AG04450 (cell line): ENCODE measurements at regions not wholly inside any gene's neighbourhood (a gene's known extent, or its start where the extent isn't known, plus 50 kb on each side); places are given as distances from the start of the nearest gene placed in this dataset.
"Not testable (repeated sequence)": the region's sequence is repeated elsewhere in the genome, so short reads cannot be mapped to it uniquely, and the experiment has no call there.

Experiments used
- CTCF ChIA-PET: fragments of 300-600, 350-600 bp; formaldehyde crosslinking; extraction: SDS; loops from one replicate; lab custom pipeline; 2022; ENCODE audit warnings: antibody characterized with exemption, inconsistent platforms; lab: Charles Lee
- POLR2A ChIA-PET: fragments of 350-600 bp; formaldehyde crosslinking; extraction: SDS; loops from one replicate; lab custom pipeline; 2021; ENCODE audit warnings: antibody characterized with exemption, inconsistent platforms; lab: Yijun Ruan, JAX
- DNase-seq: peaks from one replicate; pipeline ENCODE4 v3.0.0-alpha.2; 2011; ENCODE audit warnings: low read depth, low spot score
- H3K27ac ChIP-seq: one replicate; pipeline ENCODE4 v1.5.1; 2012; ENCODE audit warnings: low read depth, low read length, control low read depth
- H3K27me3 ChIP-seq: one replicate; pipeline ENCODE4 v1.6.0; 2012; ENCODE audit warnings: low read length; ENCODE audit not compliant: control insufficient read depth, insufficient read depth
- H3K4me3 ChIP-seq: 2 replicates; pipeline ENCODE4 v1.5.1; 2011; ENCODE audit warnings: mild to moderate bottlenecking, low read depth, low read length, control low read depth
- H3K9me3 ChIP-seq: 2 replicates; pipeline ENCODE4 v1.5.1; 2012; ENCODE audit warnings: low read length; ENCODE audit not compliant: control insufficient read depth, insufficient read depth
- CTCF ChIP-seq: IDR thresholded peaks from 2 replicates; pipeline ENCODE4 v1.5.1; 2011; ENCODE audit warnings: low read depth, low read length, control low read depth, inconsistent platforms

DNA sequence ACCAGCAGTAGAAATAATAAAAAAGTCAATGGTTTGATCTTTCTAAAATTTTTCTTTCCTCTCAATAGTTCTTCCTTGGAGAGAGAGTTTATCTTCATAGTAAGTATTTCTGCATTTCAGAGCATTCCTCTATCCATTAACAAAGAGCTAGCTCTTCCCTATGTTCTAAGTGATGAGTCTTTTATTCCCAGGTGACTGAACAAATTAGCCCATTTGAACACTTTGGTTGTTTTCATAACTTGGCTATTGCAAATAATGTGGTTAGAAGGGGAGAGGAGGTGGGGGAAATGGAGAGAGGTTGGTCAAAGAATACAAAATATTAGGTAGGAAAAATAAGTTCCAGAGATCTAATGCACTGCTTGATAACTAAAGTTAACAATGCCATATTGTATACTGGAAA lies 598.9 kb downstream of the KCNT2 start:
- no peaks in the 10 kb centered on the region for H3K9me3 ChIP-seq
- H3K27ac ChIP-seq = no peak overlapping the region
- H3K4me3 ChIP-seq = no peak overlapping the region
- ChIA-PET POLR2A (no interaction called here), CTCF (no interaction called here)
- no peaks in the 10 kb centered on the region for H3K27me3 ChIP-seq
- DNase-seq = no peak
- TF ChIP-seq CTCF = no peak

DNA sequence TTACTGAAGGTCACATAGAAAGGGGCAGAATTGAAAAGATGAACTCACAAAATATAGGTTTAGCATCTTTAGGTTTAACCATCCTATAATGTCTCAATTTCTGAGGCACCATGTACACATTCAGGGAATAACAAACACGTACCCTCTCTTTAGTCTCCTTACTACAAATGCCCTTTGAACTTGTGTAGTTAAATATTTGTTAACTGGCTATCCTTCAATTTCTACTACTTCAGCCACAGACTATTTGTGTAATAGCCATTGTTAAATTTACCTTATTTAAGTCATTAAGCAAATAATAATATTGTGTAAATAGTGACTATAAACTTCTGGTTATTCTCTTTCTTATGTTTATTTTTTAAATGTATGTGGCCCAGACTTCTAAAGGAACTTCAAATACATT lies 600.5 kb downstream of the KCNT2 start:
- Histone ChIP-seq H3K9me3 (no peaks in the 10 kb centered on the region), H3K27me3 (no peaks in the 10 kb centered on the region), H3K27ac (no peak overlapping the region), H3K4me3 (no peak overlapping the region)
- DNase-seq = no peak
- TF ChIP-seq CTCF = no peak
- ChIA-PET POLR2A (no interaction called here), CTCF (no interaction called here)

- ChIA-PET POLR2A (no interaction called here), CTCF (no interaction called here)
- Histone ChIP-seq H3K4me3 (no peak overlapping the region), H3K27me3 (no peaks in the 10 kb centered on the region), H3K27ac (no peak overlapping the region), H3K9me3 (no peaks in the 10 kb centered on the region)
- TF ChIP-seq CTCF = no peak
- DNase-seq = no peak
These were observed 602.8 kb downstream of the KCNT2 start for GRCh38 chr1:196005426-196005825.

GRCh38 chr1:196004388-196004787 lies 603.9 kb downstream of the KCNT2 start:
- POLR2A ChIA-PET, DNase-seq, H3K9me3 ChIP-seq, H3K27me3 ChIP-seq, CTCF ChIA-PET, H3K27ac ChIP-seq, H3K4me3 ChIP-seq: not testable (repeated sequence)

DNA sequence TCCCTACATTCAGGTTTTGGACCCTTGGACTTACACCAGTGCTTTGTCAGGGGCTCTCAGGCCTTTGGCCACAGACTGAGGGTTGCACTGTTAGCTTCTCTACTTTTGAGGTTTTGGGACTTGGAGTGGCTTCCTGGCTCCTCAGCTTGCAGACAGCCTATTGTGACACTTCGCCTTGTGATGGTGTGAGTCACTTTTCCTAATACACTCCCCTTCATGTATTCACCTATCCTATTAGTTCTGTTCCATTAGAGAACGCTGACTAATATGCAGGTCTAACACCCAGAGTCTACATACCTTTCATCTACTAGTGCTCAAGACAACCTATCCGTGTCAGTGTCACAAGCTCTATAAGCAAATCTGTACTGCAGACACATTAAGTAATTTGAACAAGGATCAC lies 605.3 kb downstream of the KCNT2 start:
- no peaks in the 10 kb centered on the region for H3K27me3 ChIP-seq
- ChIA-PET POLR2A (no interaction called here), CTCF (no interaction called here)
- no peaks in the 10 kb centered on the region for H3K9me3 ChIP-seq
- TF ChIP-seq CTCF = no peak
- no peak overlapping the region for H3K4me3 ChIP-seq
- H3K27ac ChIP-seq = no peak overlapping the region
- DNase-seq = no peak

GRCh38 chr1:196002296-196002695 lies 605.9 kb downstream of the KCNT2 start:
- POLR2A ChIA-PET, DNase-seq, CTCF ChIA-PET: not testable (repeated sequence)

More at GRCh38 chr1:196002296-196002695, 605.9 kb downstream of the KCNT2 start:
- not testable (repeated sequence) for H3K27ac ChIP-seq, H3K4me3 ChIP-seq, H3K9me3 ChIP-seq, H3K27me3 ChIP-seq
